SIG-M5 treated with dmso at 0.1 percent for 504 hours (cell line): ENCODE measurements at regions not wholly inside any gene's neighbourhood (a gene's known extent, or its start where the extent isn't known, plus 50 kb on each side); places are given as distances from the start of the nearest gene placed in this dataset.

Experiments
- DNase-seq: peaks from one replicate; lab custom pipeline; 2025; ENCODE audit not compliant: unreplicated experiment; lab: John Stamatoyannopoulos, UW

- DNase-seq, result no peak
Observed at GRCh38 chr14:87186737-87187136, 806.2 kb downstream of the GALC start.

GRCh38 chr14:87185961-87186560, 806.9 kb downstream of the GALC start:
- DNase-seq, result no peak

- DNase-seq, result no peak
Observed at GRCh38 chr14:87184180-87184579, 808.8 kb downstream of the GALC start.

GRCh38 chr14:87181288-87181687, 811.7 kb downstream of the GALC start:
- no peak for DNase-seq

- DNase-seq, result no peak
Observed at GRCh38 chr14:87179936-87180335, 813.0 kb downstream of the GALC start.

GRCh38 chr14:87178277-87178676, 814.7 kb downstream of the GALC start:
- DNase-seq, result no peak

GRCh38 chr14:87175175-87175574, 817.8 kb downstream of the GALC start:
- DNase-seq, result no peak

- DNase-seq, result no peak
Observed at GRCh38 chr14:87171141-87171540, 821.8 kb downstream of the GALC start.

GRCh38 chr14:87170179-87170578, 822.8 kb downstream of the GALC start:
- DNase-seq, result no peak

- no peak for DNase-seq
Observed at GRCh38 chr14:87169362-87169761, 823.6 kb downstream of the GALC start.

- DNase-seq, result no peak
Observed at GRCh38 chr14:87161502-87161901, 831.5 kb downstream of the GALC start.

- DNase-seq, result no peak
Observed at GRCh38 chr14:87160989-87161388, 832.0 kb downstream of the GALC start.

GRCh38 chr14:87158283-87158682, 834.7 kb downstream of the GALC start:
- DNase-seq, result no peak

- no peak for DNase-seq
Observed at GRCh38 chr14:87156878-87157277, 836.1 kb downstream of the GALC start.

GRCh38 chr14:87155856-87156488, 837.0 kb downstream of the GALC start:
- DNase-seq, result no peak

- DNase-seq, result no peak
Observed at GRCh38 chr14:87153901-87154300, 839.1 kb downstream of the GALC start.

- DNase-seq, result no peak
Observed at GRCh38 chr14:87153391-87153790, 839.6 kb downstream of the GALC start.

GRCh38 chr14:87152693-87153092, 840.3 kb downstream of the GALC start:
- DNase-seq, result no peak

- DNase-seq, result no peak
Observed at GRCh38 chr14:87149583-87150354, 843.2 kb downstream of the GALC start.

GRCh38 chr14:87148655-87149054, 844.3 kb downstream of the GALC start:
- no peak for DNase-seq

GRCh38 chr14:87142551-87143211, 850.3 kb downstream of the GALC start:
- no peak for DNase-seq

GRCh38 chr14:87141801-87142200, 851.2 kb downstream of the GALC start:
- no peak for DNase-seq
